ENCODE measurements at regions not wholly inside any gene's neighbourhood (a gene's known extent, or its start where the extent isn't known, plus 50 kb on each side); places are given as distances from the start of the nearest gene placed in this dataset.

GRCh38 chr11:27600656-27601055 lies 94.1 kb upstream of the LIN7C start:
- no peaks in the 10 kb centered on the region for H3K36me3 ChIP-seq (ENCODE audit: control insufficient read depth, insufficient read depth, low read length)
- TF ChIP-seq CTCF (IDR thresholded peaks at IDR 0.05), result no peak
- no peak for TF ChIP-seq TCF7L2 (IDR thresholded peaks at IDR 0.05; ENCODE audit: low read depth, low read length)
- TF ChIP-seq REST (IDR thresholded peaks at IDR 0.05; ENCODE audit: insufficient read depth in 1 of 2, low read depth in 2 of 2, low read length in 1 of 2), result no peak
- no peak for TF ChIP-seq POLR2AphosphoS5 (IDR thresholded peaks at IDR 0.05; ENCODE audit: low read depth, low read length)
- TF ChIP-seq SIN3A (IDR thresholded peaks at IDR 0.05; ENCODE audit: borderline replicate concordance, insufficient read depth, low read depth, low read length), result no peak
- intact Hi-C loops (cut with micrococcal nuclease; ENCODE audit: unreplicated experiment) (no loop called here), in situ Hi-C loops (cut with HindIII; ENCODE audit: low pct_unique_long_range_greater_than_20kb, low sequenced_read_pairs) (no loop called here)
- DNase-seq (ENCODE audit: low read depth, low spot score), result no peak
- H3K9me3 ChIP-seq (ENCODE audit: control insufficient read depth, insufficient read depth, low read depth, low read length), result no peaks in the 10 kb centered on the region
- CTCF ChIA-PET, result no interaction called here
- H3K4me1 ChIP-seq (ENCODE audit: control insufficient read depth, insufficient read depth, low read length), result no peaks in the 10 kb centered on the region
- POLR2A ChIA-PET, result no interaction called here
- H3K27ac ChIP-seq (ENCODE audit: low read length), result no peak overlapping the region
- no peak for ATAC-seq
- no TSS peak for BruUV-seq (replicated peaks)
- no peaks in the 10 kb centered on the region for H3K27me3 ChIP-seq (ENCODE audit: control insufficient read depth, insufficient read depth, low read length)
- H3K4me3 ChIP-seq (ENCODE audit: low read depth in 2 of 2, low read length in 2 of 2), result no peak overlapping the region

GRCh38 chr11:27599217-27599616 lies 92.6 kb upstream of the LIN7C start:
- Histone ChIP-seq H3K4me3 (ENCODE audit: low read depth in 2 of 2, low read length in 2 of 2) (no peak overlapping the region), H3K9me3 (ENCODE audit: control insufficient read depth, insufficient read depth, low read depth, low read length) (no peaks in the 10 kb centered on the region), H3K27me3 (ENCODE audit: control insufficient read depth, insufficient read depth, low read length) (no peaks in the 10 kb centered on the region), H3K4me1 (ENCODE audit: control insufficient read depth, insufficient read depth, low read length) (no peaks in the 10 kb centered on the region), H3K36me3 (ENCODE audit: control insufficient read depth, insufficient read depth, low read length) (no peaks in the 10 kb centered on the region), H3K27ac (ENCODE audit: low read length) (no peak overlapping the region)
- in situ Hi-C loops (cut with HindIII; ENCODE audit: low pct_unique_long_range_greater_than_20kb, low sequenced_read_pairs) (no loop called here), intact Hi-C loops (cut with micrococcal nuclease; ENCODE audit: unreplicated experiment) (no loop called here)
- ChIA-PET CTCF (no interaction called here), POLR2A (interaction anchor here (0.7 kb wide), 1 partner anchor 509 kb away, joined by 7 read pairs; the partner anchor contains the start of gene KIF18A)
- TF ChIP-seq SIN3A (IDR thresholded peaks at IDR 0.05; ENCODE audit: borderline replicate concordance, insufficient read depth, low read depth, low read length) (no peak), REST (IDR thresholded peaks at IDR 0.05; ENCODE audit: insufficient read depth in 1 of 2, low read depth in 2 of 2, low read length in 1 of 2) (no peak)
- no peak for ATAC-seq
- BruUV-seq (replicated peaks), result no TSS peak
- DNase-seq (ENCODE audit: low read depth, low spot score), result no peak
